HL-60 (cell line): ENCODE measurements at regions not wholly inside any gene's neighbourhood (a gene's known extent, or its start where the extent isn't known, plus 50 kb on each side); places are given as distances from the start of the nearest gene placed in this dataset.

ENCODE experiments used
- DNase-seq, 2 experiments: peaks; one replicate each; pipeline ENCODE4 v3.0.0-alpha.2; 2010 to 2020; ENCODE audit warnings: low read depth in 1 of 2, low spot score in 1 of 2
- H3K27ac ChIP-seq: fragments of 250-450 bp; sonication (Bioruptor Pico); replicated peaks from 2 replicates; pipeline ENCODE4 v1.5.1; 2020; ENCODE audit warnings: mild to moderate bottlenecking, moderate library complexity
- H3K27me3 ChIP-seq: fragments of 250-450 bp; sonication (Bioruptor Pico); 2 replicates; pipeline ENCODE4 v1.5.1; 2021; ENCODE audit warnings: mild to moderate bottlenecking, moderate library complexity; ENCODE audit not compliant: insufficient read depth, poor library complexity, severe bottlenecking
- H3K4me3 ChIP-seq: replicated peaks from 2 replicates; pipeline ENCODE4 v1.5.1; 2011; ENCODE audit warnings: mild to moderate bottlenecking, control low read depth, low read length; ENCODE audit not compliant: insufficient read depth
- GABPA ChIP-seq: IDR thresholded peaks from 2 replicates; pipeline ENCODE4 v1.6.1; 2012; ENCODE audit warnings: low read depth
- POLR2AphosphoS5 ChIP-seq: IDR thresholded peaks from 2 replicates; pipeline ENCODE4 v1.6.1; 2012; ENCODE audit warnings: low read depth
- SPI1 ChIP-seq: IDR thresholded peaks from 2 replicates; pipeline ENCODE4 v1.6.1; 2012; ENCODE audit warnings: low read depth, mild to moderate bottlenecking, borderline replicate concordance
- TF ChIP-seq, protein P1 (sequence below): IDR thresholded peaks from 2 replicates; pipeline ENCODE4 v1.6.1; 2012; ENCODE audit warnings: low read depth; ENCODE audit not compliant: insufficient replicate concordance
- TF ChIP-seq, protein P2 (sequence below): IDR thresholded peaks from one replicate; pipeline ENCODE4 v1.5.1; 2011; ENCODE audit warnings: low read length, control low read depth, inconsistent platforms; ENCODE audit not compliant: insufficient read depth

DNA sequence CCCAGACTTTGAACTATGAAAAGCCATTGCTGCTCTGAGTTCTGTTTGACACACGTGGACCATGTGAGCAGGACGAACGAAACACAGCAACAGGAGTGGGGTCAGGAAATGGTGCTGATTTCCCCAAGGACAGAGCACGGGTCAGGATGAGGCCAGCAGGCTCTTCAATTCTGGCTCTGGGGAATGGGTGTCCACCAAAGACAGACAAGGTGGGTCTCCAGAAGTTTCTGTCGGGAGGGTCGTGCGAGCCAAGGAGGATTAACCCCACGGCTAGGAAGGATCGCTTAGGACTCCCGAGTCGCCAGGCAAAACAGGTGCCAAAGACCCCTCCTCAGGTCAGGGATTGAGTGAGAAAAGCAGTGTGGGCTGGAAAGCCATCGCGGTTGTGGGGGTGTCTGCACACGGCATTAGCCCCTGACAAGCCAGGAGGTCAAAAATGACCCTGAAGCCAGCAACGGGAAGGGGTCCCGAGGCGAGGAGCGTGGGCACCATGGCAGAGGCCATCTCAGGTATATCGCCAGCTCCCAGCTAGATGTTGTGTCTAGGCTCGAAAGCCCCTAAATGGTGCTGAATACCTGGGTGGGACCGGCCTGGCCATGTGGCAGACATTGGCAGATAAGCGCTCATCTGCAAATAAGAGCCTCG, 213.9 kb upstream of the SALL3 start:
- Histone ChIP-seq H3K4me3 (no peak overlapping the region), H3K27ac (no peak overlapping the region), H3K27me3 (peaks cover 4% of the 10 kb centered on the region)
- no peak for TF ChIP-seq GABPA
- TF ChIP-seq, protein P1, sequence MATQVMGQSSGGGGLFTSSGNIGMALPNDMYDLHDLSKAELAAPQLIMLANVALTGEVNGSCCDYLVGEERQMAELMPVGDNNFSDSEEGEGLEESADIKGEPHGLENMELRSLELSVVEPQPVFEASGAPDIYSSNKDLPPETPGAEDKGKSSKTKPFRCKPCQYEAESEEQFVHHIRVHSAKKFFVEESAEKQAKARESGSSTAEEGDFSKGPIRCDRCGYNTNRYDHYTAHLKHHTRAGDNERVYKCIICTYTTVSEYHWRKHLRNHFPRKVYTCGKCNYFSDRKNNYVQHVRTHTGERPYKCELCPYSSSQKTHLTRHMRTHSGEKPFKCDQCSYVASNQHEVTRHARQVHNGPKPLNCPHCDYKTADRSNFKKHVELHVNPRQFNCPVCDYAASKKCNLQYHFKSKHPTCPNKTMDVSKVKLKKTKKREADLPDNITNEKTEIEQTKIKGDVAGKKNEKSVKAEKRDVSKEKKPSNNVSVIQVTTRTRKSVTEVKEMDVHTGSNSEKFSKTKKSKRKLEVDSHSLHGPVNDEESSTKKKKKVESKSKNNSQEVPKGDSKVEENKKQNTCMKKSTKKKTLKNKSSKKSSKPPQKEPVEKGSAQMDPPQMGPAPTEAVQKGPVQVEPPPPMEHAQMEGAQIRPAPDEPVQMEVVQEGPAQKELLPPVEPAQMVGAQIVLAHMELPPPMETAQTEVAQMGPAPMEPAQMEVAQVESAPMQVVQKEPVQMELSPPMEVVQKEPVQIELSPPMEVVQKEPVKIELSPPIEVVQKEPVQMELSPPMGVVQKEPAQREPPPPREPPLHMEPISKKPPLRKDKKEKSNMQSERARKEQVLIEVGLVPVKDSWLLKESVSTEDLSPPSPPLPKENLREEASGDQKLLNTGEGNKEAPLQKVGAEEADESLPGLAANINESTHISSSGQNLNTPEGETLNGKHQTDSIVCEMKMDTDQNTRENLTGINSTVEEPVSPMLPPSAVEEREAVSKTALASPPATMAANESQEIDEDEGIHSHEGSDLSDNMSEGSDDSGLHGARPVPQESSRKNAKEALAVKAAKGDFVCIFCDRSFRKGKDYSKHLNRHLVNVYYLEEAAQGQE: no peak
- TF ChIP-seq POLR2AphosphoS5: no peak
- no peak for TF ChIP-seq SPI1
- TF ChIP-seq, protein P2, sequence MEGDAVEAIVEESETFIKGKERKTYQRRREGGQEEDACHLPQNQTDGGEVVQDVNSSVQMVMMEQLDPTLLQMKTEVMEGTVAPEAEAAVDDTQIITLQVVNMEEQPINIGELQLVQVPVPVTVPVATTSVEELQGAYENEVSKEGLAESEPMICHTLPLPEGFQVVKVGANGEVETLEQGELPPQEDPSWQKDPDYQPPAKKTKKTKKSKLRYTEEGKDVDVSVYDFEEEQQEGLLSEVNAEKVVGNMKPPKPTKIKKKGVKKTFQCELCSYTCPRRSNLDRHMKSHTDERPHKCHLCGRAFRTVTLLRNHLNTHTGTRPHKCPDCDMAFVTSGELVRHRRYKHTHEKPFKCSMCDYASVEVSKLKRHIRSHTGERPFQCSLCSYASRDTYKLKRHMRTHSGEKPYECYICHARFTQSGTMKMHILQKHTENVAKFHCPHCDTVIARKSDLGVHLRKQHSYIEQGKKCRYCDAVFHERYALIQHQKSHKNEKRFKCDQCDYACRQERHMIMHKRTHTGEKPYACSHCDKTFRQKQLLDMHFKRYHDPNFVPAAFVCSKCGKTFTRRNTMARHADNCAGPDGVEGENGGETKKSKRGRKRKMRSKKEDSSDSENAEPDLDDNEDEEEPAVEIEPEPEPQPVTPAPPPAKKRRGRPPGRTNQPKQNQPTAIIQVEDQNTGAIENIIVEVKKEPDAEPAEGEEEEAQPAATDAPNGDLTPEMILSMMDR: no peak
- no peak for DNase-seq

DNA sequence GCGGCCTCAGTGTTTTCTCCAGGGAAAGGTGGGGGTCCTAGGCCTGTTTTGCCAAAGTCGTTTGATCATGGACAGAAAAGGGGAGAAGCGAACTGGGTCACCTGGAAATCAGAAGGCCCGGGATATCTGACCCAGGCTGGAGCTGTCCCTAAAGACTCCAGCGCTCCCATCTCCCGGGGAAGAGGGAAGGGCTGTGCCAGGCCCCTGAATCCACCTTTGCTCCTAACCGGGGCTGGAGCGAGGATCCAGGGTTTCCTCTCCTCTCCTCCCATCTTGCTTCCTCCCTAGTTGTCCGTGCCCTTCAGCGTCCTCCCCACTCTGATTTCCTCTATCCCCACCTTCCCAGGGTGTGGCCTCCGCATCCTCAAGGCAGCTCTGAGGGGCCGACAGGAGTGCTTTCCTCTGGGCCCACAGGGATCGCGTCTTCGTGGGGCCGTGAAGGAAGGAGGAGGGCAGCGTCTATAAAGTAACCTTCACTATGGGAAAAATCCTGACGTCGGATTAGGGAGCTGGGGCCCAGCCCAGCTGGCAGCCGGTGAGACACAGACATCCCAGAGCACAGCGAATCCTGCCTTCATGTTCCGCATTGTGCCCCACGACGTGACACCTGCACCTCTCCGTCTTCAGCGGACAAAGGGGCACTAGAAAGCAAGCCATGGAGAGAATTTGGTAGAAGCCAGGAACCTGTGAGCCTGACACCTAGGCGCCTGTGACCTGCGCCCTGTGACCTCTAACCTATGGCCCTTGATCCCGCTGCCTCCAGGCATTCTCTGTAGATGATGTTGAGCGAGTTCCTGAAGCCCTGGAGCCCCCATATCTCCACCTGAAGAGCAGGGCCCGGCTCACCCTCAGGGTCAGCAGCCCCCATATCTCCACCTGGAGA, 212.7 kb upstream of the SALL3 start:
- no peak for TF ChIP-seq GABPA
- no peak for TF ChIP-seq POLR2AphosphoS5
- TF ChIP-seq, protein P1: no peak
- no peak for TF ChIP-seq SPI1
- Histone ChIP-seq H3K27me3 (peaks cover 4% of the 10 kb centered on the region), H3K4me3 (no peak overlapping the region)

DNA sequence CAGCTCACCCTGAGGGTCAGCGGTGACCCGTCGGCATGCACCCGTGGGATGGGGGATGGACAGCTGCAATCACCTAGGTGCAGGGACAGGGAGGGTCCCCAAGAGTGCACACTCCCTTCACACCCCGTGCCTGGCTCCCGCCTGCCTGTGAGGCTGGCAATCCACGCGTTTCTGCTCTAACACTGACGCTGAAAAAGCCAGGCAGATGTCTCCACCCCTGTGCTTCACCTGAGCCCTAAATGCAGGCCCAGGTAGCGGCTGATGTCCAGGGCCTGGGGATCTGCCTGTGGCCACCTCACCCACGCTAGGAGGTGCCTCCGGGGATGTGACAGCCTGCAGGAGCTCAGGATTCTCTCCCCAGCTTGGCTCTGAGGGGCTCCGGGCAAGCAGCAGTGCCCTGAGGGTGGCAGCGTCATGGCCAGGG, 212.0 kb upstream of the SALL3 start:
- TF ChIP-seq, protein P1: no peak
- TF ChIP-seq, protein P2: no peak
- no peak for TF ChIP-seq GABPA
- no peak for TF ChIP-seq POLR2AphosphoS5
- Histone ChIP-seq H3K4me3 (no peak overlapping the region), H3K27ac (no peak overlapping the region), H3K27me3 (peaks cover 4% of the 10 kb centered on the region)
- DNase-seq: no peak

More for the DNA sequence above, 212.7 kb upstream of the SALL3 start:
- H3K27ac ChIP-seq: no peak overlapping the region
- no peak for DNase-seq
